Activated CD4-positive, alpha-beta memory T cell treated with anti-CD3 and anti-CD28 coated beads, Interleukin-2, amount 10 ng/mL, durations not matched to agents 7 days and 5 days (primary cell): ENCODE measurements at regions not wholly inside any gene's neighbourhood (a gene's known extent, or its start where the extent isn't known, plus 50 kb on each side); places are given as distances from the start of the nearest gene placed in this dataset.

Source experiments
- CTCF ChIA-PET: fragments of 350-600 bp; sonication (Branson Sonifier 250); formaldehyde crosslinking; loops from one replicate; lab custom pipeline; 2021; ENCODE audit warnings: antibody characterized with exemption, inconsistent platforms; lab: Charles Lee
- POLR2A ChIA-PET: fragments of 350-600 bp; sonication (Branson Sonifier 250); formaldehyde crosslinking; loops from one replicate; lab custom pipeline; 2021; ENCODE audit warnings: antibody characterized with exemption; lab: Charles Lee
- DNase-seq: peaks from one replicate; pipeline ENCODE4 v3.0.0-alpha.2; 2020
- H3K27ac Mint-ChIP-seq: one replicate; pipeline ENCODE4 v1.8.0; 2021; ENCODE audit warnings: mild to moderate bottlenecking, mixed read lengths
- H3K27me3 Mint-ChIP-seq: one replicate; pipeline ENCODE4 v1.8.0; 2021; ENCODE audit warnings: mixed read lengths
- H3K36me3 Mint-ChIP-seq: one replicate; pipeline ENCODE4 v1.8.0; 2021; ENCODE audit warnings: low read depth, mixed read lengths
- H3K4me1 Mint-ChIP-seq: one replicate; pipeline ENCODE4 v1.8.0; 2021; ENCODE audit warnings: mixed read lengths
- H3K4me3 Mint-ChIP-seq: one replicate; pipeline ENCODE4 v1.8.0; 2021; ENCODE audit warnings: mild to moderate bottlenecking, mixed read lengths
- H3K9me3 Mint-ChIP-seq: one replicate; pipeline ENCODE4 v1.8.0; 2021; ENCODE audit warnings: mixed read lengths

- no peaks in the 10 kb centered on the region for H3K36me3 Mint-ChIP-seq
- peaks cover 5% of the 10 kb centered on the region for H3K9me3 Mint-ChIP-seq
- CTCF ChIA-PET = interaction anchor here (1.3 to 1.7 kb wide), 2 partner anchors 41 to 95 kb away, joined by 3 to 5 read pairs; no protein-coding TSS in a partner anchor
- no peak for DNase-seq
- POLR2A ChIA-PET = no interaction called here
- H3K4me1 Mint-ChIP-seq = no peaks in the 10 kb centered on the region
- no peak overlapping the region for H3K4me3 Mint-ChIP-seq
- H3K27ac Mint-ChIP-seq = no peak overlapping the region
- H3K27me3 Mint-ChIP-seq = peaks cover 3% of the 10 kb centered on the region
These were observed 91.8 kb downstream of the RMI2 start for GRCh38 chr16:11437069-11437468.

- CTCF ChIA-PET = no interaction called here
- peaks cover 5% of the 10 kb centered on the region for H3K9me3 Mint-ChIP-seq
- peaks cover 3% of the 10 kb centered on the region for H3K27me3 Mint-ChIP-seq
- no peak overlapping the region for H3K27ac Mint-ChIP-seq
- POLR2A ChIA-PET = no interaction called here
- DNase-seq = no peak
- no peak overlapping the region for H3K4me3 Mint-ChIP-seq
- H3K4me1 Mint-ChIP-seq = no peaks in the 10 kb centered on the region
- no peaks in the 10 kb centered on the region for H3K36me3 Mint-ChIP-seq
These were observed 94.8 kb downstream of the RMI2 start for GRCh38 chr16:11439790-11440656.

DNA sequence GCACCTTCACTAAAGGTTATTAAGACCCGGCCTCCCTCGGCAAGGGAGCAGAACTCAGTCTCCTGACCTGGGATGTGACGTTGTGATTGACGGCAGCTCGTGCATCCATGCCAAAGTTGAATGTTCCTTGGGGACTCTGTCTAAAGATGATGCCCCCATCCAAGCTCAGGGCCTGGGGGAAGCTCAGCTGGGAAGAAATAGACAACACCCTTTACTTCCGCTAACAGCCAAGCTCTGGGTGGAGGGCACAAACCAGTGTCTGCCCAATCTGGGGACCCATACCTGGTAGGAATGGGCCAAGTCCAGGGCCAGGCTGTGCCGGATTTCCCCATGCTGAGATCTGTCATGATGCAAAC, 95.4 kb downstream of the RMI2 start:
- ChIA-PET POLR2A (no interaction called here), CTCF (no interaction called here)

DNA sequence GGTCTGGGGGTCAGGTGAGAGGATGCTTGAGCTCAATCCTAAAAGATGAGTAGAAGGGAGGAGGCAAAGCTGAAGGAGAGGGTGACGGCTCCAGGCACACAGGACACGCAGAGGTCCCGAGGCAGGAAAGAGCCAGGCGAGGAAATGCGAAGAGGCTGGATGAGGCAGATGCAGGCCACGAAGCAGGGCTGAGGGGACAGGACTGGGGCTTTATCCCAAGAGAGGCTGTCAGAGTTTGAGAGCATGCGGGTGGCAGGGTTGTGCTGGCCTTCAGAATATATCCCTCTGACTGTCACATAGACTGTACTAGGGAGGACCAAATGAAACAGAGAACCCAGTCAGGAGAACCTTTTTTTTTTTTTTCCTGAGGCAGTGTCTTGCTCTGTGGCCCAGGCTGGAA, 100.2 kb downstream of the RMI2 start:
- DNase-seq = no peak
- H3K36me3 Mint-ChIP-seq = no peaks in the 10 kb centered on the region
- no peak overlapping the region for H3K27ac Mint-ChIP-seq
- H3K4me1 Mint-ChIP-seq = no peaks in the 10 kb centered on the region
- H3K9me3 Mint-ChIP-seq = no peaks in the 10 kb centered on the region
- no peak overlapping the region for H3K4me3 Mint-ChIP-seq
- CTCF ChIA-PET = interaction anchor here (0.6 kb wide), 1 partner anchor 630 kb away, joined by 3 read pairs; no protein-coding TSS in a partner anchor
- POLR2A ChIA-PET = no interaction called here
- peaks cover 2% of the 10 kb centered on the region for H3K27me3 Mint-ChIP-seq

More for the DNA sequence above, 95.4 kb downstream of the RMI2 start:
- no peak for DNase-seq
- H3K27ac Mint-ChIP-seq = no peak overlapping the region
- H3K36me3 Mint-ChIP-seq = no peaks in the 10 kb centered on the region
- no peaks in the 10 kb centered on the region for H3K4me1 Mint-ChIP-seq
- H3K9me3 Mint-ChIP-seq = peaks cover 5% of the 10 kb centered on the region
- H3K4me3 Mint-ChIP-seq = no peak overlapping the region
- peaks cover 3% of the 10 kb centered on the region for H3K27me3 Mint-ChIP-seq

GRCh38 chr16:11446566-11447119, 101.4 kb downstream of the RMI2 start:
- no peak for DNase-seq
- Mint-ChIP-seq H3K27ac (no peak overlapping the region), H3K36me3 (no peaks in the 10 kb centered on the region), H3K4me3 (no peak overlapping the region), H3K27me3 (peaks cover 2% of the 10 kb centered on the region), H3K4me1 (no peaks in the 10 kb centered on the region), H3K9me3 (no peaks in the 10 kb centered on the region)
- POLR2A ChIA-PET = no interaction called here
- CTCF ChIA-PET = no interaction called here

GRCh38 chr16:11447272-11447671, 102.0 kb downstream of the RMI2 start:
- DNase-seq = no peak
- Mint-ChIP-seq H3K27me3 (peaks cover 2% of the 10 kb centered on the region), H3K4me1 (no peaks in the 10 kb centered on the region), H3K9me3 (no peaks in the 10 kb centered on the region), H3K27ac (no peak overlapping the region), H3K4me3 (no peak overlapping the region), H3K36me3 (no peaks in the 10 kb centered on the region)
- POLR2A ChIA-PET = no interaction called here
- CTCF ChIA-PET = no interaction called here

GRCh38 chr16:11447836-11448235, 102.6 kb downstream of the RMI2 start:
- ChIA-PET POLR2A (no interaction called here), CTCF (no interaction called here)
- Mint-ChIP-seq H3K9me3 (no peaks in the 10 kb centered on the region), H3K27ac (no peak overlapping the region), H3K4me3 (no peak overlapping the region), H3K27me3 (peaks cover 2% of the 10 kb centered on the region), H3K36me3 (no peaks in the 10 kb centered on the region), H3K4me1 (no peaks in the 10 kb centered on the region)
- no peak for DNase-seq

- POLR2A ChIA-PET = no interaction called here
- Mint-ChIP-seq H3K4me1 (no peaks in the 10 kb centered on the region), H3K27me3 (peaks cover 6% of the 10 kb centered on the region), H3K9me3 (no peaks in the 10 kb centered on the region), H3K27ac (no peak overlapping the region), H3K4me3 (no peak overlapping the region), H3K36me3 (no peaks in the 10 kb centered on the region)
- CTCF ChIA-PET = no interaction called here
- DNase-seq = no peak
These were observed 103.6 kb downstream of the RMI2 start for GRCh38 chr16:11448796-11449416.

DNA sequence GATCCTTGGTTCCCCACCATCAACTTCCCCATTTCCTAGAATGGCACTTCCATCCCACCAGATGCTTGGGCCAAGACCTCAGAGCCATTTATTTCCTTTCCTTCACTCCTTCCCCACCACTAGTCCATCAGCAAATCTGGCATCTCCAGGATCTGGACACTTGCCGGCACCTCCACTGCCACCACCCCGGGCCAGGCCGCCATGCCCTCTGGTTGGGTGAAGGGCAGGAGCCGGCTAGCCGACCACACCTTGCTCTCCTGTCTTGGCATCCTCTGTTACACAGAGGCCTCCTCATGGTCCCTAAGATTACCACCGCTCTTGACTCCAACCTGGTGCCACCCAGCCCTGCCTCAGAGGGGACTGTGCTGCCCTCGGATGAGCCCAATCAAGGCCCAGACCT, 104.5 kb downstream of the RMI2 start:
- ChIA-PET POLR2A (no interaction called here), CTCF (no interaction called here)
- no peaks in the 10 kb centered on the region for H3K36me3 Mint-ChIP-seq
- H3K4me1 Mint-ChIP-seq = no peaks in the 10 kb centered on the region
- H3K27ac Mint-ChIP-seq = no peak overlapping the region
- no peaks in the 10 kb centered on the region for H3K9me3 Mint-ChIP-seq
- H3K27me3 Mint-ChIP-seq = peaks cover 8% of the 10 kb centered on the region
- DNase-seq = no peak
- H3K4me3 Mint-ChIP-seq = no peak overlapping the region

DNA sequence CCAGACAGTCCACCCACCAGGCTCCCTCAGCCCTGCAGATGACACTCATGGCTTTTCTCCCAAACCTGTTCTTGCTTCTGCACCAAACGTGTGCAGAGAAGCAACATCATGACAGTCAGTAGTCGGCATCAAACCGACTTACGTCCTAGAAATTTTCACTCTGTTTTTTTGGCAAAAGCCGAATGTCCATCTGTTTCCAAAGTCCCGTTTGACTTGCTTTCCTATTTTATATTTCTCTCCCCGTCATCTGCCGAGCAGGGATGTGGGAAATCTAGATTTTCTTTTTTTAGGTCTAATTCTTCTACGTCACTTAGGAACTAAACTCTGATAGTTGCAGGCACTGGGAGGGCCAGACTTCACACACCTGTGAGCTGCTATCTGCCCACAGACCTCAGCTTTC, 104.9 kb downstream of the RMI2 start:
- Mint-ChIP-seq H3K27ac (no peak overlapping the region), H3K36me3 (no peaks in the 10 kb centered on the region), H3K27me3 (peaks cover 8% of the 10 kb centered on the region), H3K9me3 (no peaks in the 10 kb centered on the region), H3K4me1 (no peaks in the 10 kb centered on the region), H3K4me3 (no peak overlapping the region)
- CTCF ChIA-PET = interaction anchor here (0.6 kb wide), 1 partner anchor 1120 kb away, joined by 3 read pairs; no protein-coding TSS in a partner anchor
- POLR2A ChIA-PET = no interaction called here
- no peak for DNase-seq

DNA sequence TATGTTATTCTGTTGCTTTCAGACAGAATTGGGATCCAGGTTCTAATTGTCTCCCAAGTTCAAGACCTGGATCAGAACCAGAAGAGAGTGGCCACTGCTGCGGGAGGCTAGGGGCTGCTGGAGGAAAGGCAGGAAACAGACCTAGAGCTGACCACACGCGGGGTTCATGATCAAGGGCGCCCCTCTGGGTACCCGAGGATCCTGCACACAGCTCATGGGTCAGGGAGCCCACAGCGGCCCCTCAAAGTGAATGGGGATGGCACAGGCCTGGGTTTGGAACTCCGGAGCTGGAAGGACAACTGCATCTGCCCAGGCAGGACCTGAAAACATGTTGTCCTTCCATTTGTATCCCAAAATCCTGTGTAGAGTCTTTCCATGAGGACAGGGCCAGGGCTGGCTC, 107.0 kb downstream of the RMI2 start:
- H3K4me3 Mint-ChIP-seq = no peak overlapping the region
- H3K36me3 Mint-ChIP-seq = no peaks in the 10 kb centered on the region
- no peaks in the 10 kb centered on the region for H3K9me3 Mint-ChIP-seq
- POLR2A ChIA-PET = no interaction called here
- no peaks in the 10 kb centered on the region for H3K4me1 Mint-ChIP-seq
- no peak overlapping the region for H3K27ac Mint-ChIP-seq
- peaks cover 8% of the 10 kb centered on the region for H3K27me3 Mint-ChIP-seq
- DNase-seq = no peak
- CTCF ChIA-PET = no interaction called here

DNA sequence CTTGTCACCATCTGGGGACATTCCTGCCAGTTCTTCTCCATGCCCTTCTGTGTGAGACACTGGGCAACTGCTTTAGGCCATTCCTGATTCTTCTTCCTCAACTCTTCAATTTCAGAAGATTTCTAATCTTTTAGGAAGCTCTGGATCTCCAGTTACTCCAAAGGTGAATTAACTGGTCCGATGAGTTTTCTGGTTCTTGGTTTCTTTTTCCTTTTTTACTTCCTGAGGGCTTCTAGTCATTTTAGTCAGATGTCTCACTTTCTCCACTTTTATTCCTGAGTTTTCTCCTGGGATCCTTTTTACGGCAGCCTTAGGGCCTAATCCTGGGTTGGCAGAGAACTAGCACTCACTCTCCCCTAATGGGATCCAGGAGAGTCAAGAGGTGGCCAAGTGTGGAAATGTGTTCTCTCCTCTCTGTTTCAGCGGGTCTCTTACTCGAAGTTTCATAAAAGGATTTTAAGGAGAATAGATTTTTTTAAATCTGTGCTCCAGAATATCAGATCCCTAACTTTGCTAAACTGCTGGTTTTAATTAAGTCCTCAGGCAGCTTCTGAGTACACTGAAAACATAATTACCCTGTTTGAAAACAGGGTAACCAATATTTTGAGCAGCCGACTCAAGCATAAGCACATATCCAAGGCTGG, 107.6 kb downstream of the RMI2 start:
- no peak for DNase-seq
- no peak overlapping the region for H3K4me3 Mint-ChIP-seq
- peaks cover 8% of the 10 kb centered on the region for H3K27me3 Mint-ChIP-seq
- no peaks in the 10 kb centered on the region for H3K4me1 Mint-ChIP-seq
- CTCF ChIA-PET = interaction anchor here (0.8 kb wide), 1 partner anchor 79 kb away, joined by 3 read pairs; no protein-coding TSS in a partner anchor
- no peaks in the 10 kb centered on the region for H3K36me3 Mint-ChIP-seq
- no peaks in the 10 kb centered on the region for H3K9me3 Mint-ChIP-seq
- POLR2A ChIA-PET = no interaction called here
- no peak overlapping the region for H3K27ac Mint-ChIP-seq

- Mint-ChIP-seq H3K27me3 (peaks cover 7% of the 10 kb centered on the region), H3K27ac (no peak overlapping the region), H3K4me1 (peaks cover 2% of the 10 kb centered on the region), H3K9me3 (no peaks in the 10 kb centered on the region), H3K36me3 (no peaks in the 10 kb centered on the region), H3K4me3 (no peak overlapping the region)
- CTCF ChIA-PET = interaction anchor here (0.7 kb wide), 1 partner anchor 9 kb away, joined by 3 read pairs; no protein-coding TSS in a partner anchor
- POLR2A ChIA-PET = no interaction called here
- no peak for DNase-seq
These were observed 111.5 kb downstream of the RMI2 start for GRCh38 chr16:11456741-11457140.
